ENCODE measurements at regions not wholly inside any gene's neighbourhood (a gene's known extent, or its start where the extent isn't known, plus 50 kb on each side); places are given as distances from the start of the nearest gene placed in this dataset.
"Not testable (repeated sequence)": the region's sequence is repeated elsewhere in the genome, so short reads cannot be mapped to it uniquely, and the experiment has no call there.

GRCh38 chr15:24505216-24505615 lies 170.4 kb upstream of the NPAP1 start:
- DNase-seq (ENCODE audit: low read depth, low spot score) = not testable (repeated sequence)

DNA sequence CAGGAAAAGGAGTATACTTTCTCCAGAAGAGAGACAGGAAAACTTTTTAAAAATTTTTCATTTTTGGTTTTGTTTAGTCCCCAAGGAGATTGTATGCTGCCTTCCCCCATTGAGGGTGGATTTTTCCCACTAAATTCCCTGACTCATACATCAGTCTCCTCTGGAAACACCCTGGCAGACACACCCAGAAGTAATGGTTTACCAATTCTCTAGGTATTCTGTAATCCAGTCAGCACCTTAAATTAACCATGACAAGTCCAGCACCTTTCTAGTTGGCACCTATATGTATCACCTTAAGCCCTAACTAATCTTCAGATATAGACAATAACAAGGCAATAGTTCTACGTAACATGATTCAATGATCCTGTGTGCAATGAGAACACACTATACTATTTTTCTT lies 165.9 kb upstream of the NPAP1 start:
- DNase-seq (ENCODE audit: low read depth, low spot score) = not testable (repeated sequence)

- not testable (repeated sequence) for DNase-seq (ENCODE audit: low read depth, low spot score)
Measured at GRCh38 chr15:24511598-24511997, 164.0 kb upstream of the NPAP1 start.

- DNase-seq (ENCODE audit: low read depth, low spot score) = not testable (repeated sequence)
Measured at GRCh38 chr15:24518772-24519171, 156.8 kb upstream of the NPAP1 start.

- DNase-seq (ENCODE audit: low read depth, low spot score) = not testable (repeated sequence)
Measured at GRCh38 chr15:24531235-24531634, 144.3 kb upstream of the NPAP1 start.

- DNase-seq (ENCODE audit: low read depth, low spot score) = not testable (repeated sequence)
Measured at GRCh38 chr15:24534032-24534431, 141.5 kb upstream of the NPAP1 start.

DNA sequence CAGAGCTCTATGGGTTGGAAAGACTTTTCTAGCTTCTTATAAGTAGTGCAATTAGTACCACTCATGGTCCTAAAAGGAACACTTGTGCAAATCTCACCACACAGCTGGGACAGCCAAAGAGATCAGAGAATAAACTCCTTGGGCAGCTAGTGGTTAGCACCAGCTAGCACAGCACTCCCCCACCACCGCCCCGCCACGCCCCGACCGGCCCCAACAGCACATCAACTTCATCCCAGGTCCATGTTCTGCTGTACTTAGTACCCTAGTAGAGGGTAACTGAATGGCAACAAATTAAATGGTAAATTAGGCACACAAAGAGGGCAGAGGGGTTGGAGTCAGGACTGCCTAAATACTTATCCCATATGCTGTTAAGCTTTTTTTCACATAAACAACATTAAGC lies 118.3 kb upstream of the NPAP1 start:
- not testable (repeated sequence) for DNase-seq (ENCODE audit: low read depth, low spot score)

DNA sequence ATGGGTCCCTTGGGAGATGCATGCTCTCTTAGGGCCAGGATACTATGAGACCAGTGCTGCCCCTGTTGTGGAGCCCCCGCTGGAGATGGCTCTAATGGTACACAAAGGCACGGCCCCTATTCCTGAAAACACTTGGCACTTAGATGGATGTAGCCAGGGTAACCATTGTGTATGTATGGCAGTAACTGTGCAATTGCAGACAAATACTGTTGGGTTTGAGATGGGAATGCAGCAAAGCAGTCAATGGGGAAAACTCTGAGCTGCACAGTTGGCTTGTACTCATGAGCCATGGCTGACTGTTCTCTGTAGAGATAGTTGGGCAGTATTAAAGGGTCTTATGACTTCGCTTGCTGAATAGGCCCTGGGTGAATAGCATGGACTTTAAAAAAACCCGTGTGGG lies 67.9 kb upstream of the NPAP1 start:
- no peak for DNase-seq (ENCODE audit: low read depth, low spot score)

GRCh38 chr15:24617646-24618045 lies 57.9 kb upstream of the NPAP1 start:
- no peak for DNase-seq (ENCODE audit: low read depth, low spot score)

DNA sequence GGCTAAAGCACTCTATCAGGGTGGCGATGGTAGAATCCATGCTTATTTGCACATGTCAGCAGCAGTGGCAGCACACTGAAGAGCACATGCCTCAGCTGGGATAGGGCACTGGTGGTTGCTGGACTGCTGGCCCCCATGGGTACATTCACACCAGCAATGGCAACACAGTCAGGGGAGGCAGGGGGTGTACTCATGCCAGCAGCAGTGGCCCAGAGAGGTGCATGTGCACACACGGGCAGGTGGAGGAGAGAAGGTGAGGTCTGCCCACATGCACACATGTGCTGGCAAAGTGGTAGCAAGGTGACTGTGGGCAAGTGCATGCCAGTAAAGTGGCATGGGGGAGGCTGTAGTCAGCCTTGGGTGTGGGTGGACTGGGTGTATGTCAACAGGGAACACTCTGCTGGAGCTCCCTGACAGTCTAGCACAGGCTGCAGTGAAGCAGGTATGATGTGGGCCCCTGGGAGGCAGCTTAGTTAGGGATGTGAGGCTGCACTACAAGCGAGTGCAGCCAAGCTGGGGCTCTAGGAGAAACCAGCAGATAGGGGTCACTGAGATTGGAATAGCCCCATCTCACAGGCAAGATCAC lies 53.9 kb upstream of the NPAP1 start:
- DNase-seq (ENCODE audit: low read depth, low spot score) = no peak

Data from iPS DF 19.7 (cell line).